ENCODE measurements at regions not wholly inside any gene's neighbourhood (a gene's known extent, or its start where the extent isn't known, plus 50 kb on each side); places are given as distances from the start of the nearest gene placed in this dataset.

- no peak for TF ChIP-seq EZH2phosphoT487 (IDR thresholded peaks at IDR 0.05; ENCODE audit: borderline replicate concordance)
- TF ChIP-seq, protein P1, sequence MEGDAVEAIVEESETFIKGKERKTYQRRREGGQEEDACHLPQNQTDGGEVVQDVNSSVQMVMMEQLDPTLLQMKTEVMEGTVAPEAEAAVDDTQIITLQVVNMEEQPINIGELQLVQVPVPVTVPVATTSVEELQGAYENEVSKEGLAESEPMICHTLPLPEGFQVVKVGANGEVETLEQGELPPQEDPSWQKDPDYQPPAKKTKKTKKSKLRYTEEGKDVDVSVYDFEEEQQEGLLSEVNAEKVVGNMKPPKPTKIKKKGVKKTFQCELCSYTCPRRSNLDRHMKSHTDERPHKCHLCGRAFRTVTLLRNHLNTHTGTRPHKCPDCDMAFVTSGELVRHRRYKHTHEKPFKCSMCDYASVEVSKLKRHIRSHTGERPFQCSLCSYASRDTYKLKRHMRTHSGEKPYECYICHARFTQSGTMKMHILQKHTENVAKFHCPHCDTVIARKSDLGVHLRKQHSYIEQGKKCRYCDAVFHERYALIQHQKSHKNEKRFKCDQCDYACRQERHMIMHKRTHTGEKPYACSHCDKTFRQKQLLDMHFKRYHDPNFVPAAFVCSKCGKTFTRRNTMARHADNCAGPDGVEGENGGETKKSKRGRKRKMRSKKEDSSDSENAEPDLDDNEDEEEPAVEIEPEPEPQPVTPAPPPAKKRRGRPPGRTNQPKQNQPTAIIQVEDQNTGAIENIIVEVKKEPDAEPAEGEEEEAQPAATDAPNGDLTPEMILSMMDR (conservative IDR thresholded peaks at IDR 0.05; ENCODE audit: low read length): no peak
Observed at GRCh38 chr6:121668259-121668658, 232.8 kb downstream of the GJA1 start.

GRCh38 chr6:121670511-121670910 lies 235.1 kb downstream of the GJA1 start:
- H3K9me2 ChIP-seq (replicated peaks; ENCODE audit: low read depth, low read length): no peaks in the 10 kb centered on the region
- H3K4me2 ChIP-seq (ENCODE audit: low read depth, low read length, poor library complexity, severe bottlenecking): no peak overlapping the region
- H4K20me1 ChIP-seq (ENCODE audit: insufficient read depth, low read length, poor library complexity, severe bottlenecking): no peaks in the 10 kb centered on the region
- no peak overlapping the region for H3K4me3 ChIP-seq (ENCODE audit: low read length, poor library complexity, severe bottlenecking)
- H3K27me3 ChIP-seq (ENCODE audit: insufficient read depth, low read length, poor library complexity, severe bottlenecking): no peaks in the 10 kb centered on the region
- no peak overlapping the region for H3K9ac ChIP-seq (ENCODE audit: low read depth, low read length, poor library complexity, severe bottlenecking)
- H3K9me3 ChIP-seq (ENCODE audit: insufficient read depth, low read depth, low read length): no peaks in the 10 kb centered on the region
- H3K36me3 ChIP-seq (ENCODE audit: insufficient read depth, low read length): no peaks in the 10 kb centered on the region
- no peaks in the 10 kb centered on the region for H3K79me2 ChIP-seq (ENCODE audit: insufficient read depth, low read length)
- H3K4me1 ChIP-seq (ENCODE audit: insufficient read depth, low read length, poor library complexity, severe bottlenecking): peaks cover 4% of the 10 kb centered on the region
- no peaks in the 10 kb centered on the region for H3F3A ChIP-seq (ENCODE audit: low read depth)
- TF ChIP-seq, protein P1 (conservative IDR thresholded peaks at IDR 0.05; ENCODE audit: low read length): no peak
- no peak for TF ChIP-seq EZH2phosphoT487 (IDR thresholded peaks at IDR 0.05; ENCODE audit: borderline replicate concordance)
- no peak overlapping the region for H2AFZ ChIP-seq (ENCODE audit: low read length)

More at GRCh38 chr6:121668259-121668658, 232.8 kb downstream of the GJA1 start:
- Histone ChIP-seq H4K20me1 (ENCODE audit: insufficient read depth, low read length, poor library complexity, severe bottlenecking) (no peaks in the 10 kb centered on the region), H3K4me3 (ENCODE audit: low read length, poor library complexity, severe bottlenecking) (no peak overlapping the region), H3K4me1 (ENCODE audit: insufficient read depth, low read length, poor library complexity, severe bottlenecking) (peaks cover 4% of the 10 kb centered on the region), H2AFZ (ENCODE audit: low read length) (no peak overlapping the region), H3K36me3 (ENCODE audit: insufficient read depth, low read length) (no peaks in the 10 kb centered on the region), H3K9me2 (replicated peaks; ENCODE audit: low read depth, low read length) (no peaks in the 10 kb centered on the region), H3K9ac (ENCODE audit: low read depth, low read length, poor library complexity, severe bottlenecking) (no peak overlapping the region), H3K9me3 (ENCODE audit: insufficient read depth, low read depth, low read length) (no peaks in the 10 kb centered on the region), H3K27me3 (ENCODE audit: insufficient read depth, low read length, poor library complexity, severe bottlenecking) (no peaks in the 10 kb centered on the region), H3F3A (ENCODE audit: low read depth) (no peaks in the 10 kb centered on the region), H3K79me2 (ENCODE audit: insufficient read depth, low read length) (no peaks in the 10 kb centered on the region), H3K4me2 (ENCODE audit: low read depth, low read length, poor library complexity, severe bottlenecking) (no peak overlapping the region)

- Histone ChIP-seq H3K36me3 (ENCODE audit: insufficient read depth, low read length) (no peaks in the 10 kb centered on the region), H3K27me3 (ENCODE audit: insufficient read depth, low read length, poor library complexity, severe bottlenecking) (peaks cover 12% of the 10 kb centered on the region), H4K20me1 (ENCODE audit: insufficient read depth, low read length, poor library complexity, severe bottlenecking) (no peaks in the 10 kb centered on the region), H3K9ac (ENCODE audit: low read depth, low read length, poor library complexity, severe bottlenecking) (no peak overlapping the region), H3K4me3 (ENCODE audit: low read length, poor library complexity, severe bottlenecking) (no peak overlapping the region), H3K4me2 (ENCODE audit: low read depth, low read length, poor library complexity, severe bottlenecking) (no peak overlapping the region), H3K9me3 (ENCODE audit: insufficient read depth, low read depth, low read length) (no peaks in the 10 kb centered on the region), H3K4me1 (ENCODE audit: insufficient read depth, low read length, poor library complexity, severe bottlenecking) (no peaks in the 10 kb centered on the region), H2AFZ (ENCODE audit: low read length) (no peak overlapping the region), H3K9me2 (replicated peaks; ENCODE audit: low read depth, low read length) (no peaks in the 10 kb centered on the region), H3K79me2 (ENCODE audit: insufficient read depth, low read length) (no peaks in the 10 kb centered on the region), H3F3A (ENCODE audit: low read depth) (no peaks in the 10 kb centered on the region)
- no peak for TF ChIP-seq EZH2phosphoT487 (IDR thresholded peaks at IDR 0.05; ENCODE audit: borderline replicate concordance)
- TF ChIP-seq, protein P1 (conservative IDR thresholded peaks at IDR 0.05; ENCODE audit: low read length): no peak
Observed at GRCh38 chr6:121677571-121677970, 242.1 kb downstream of the GJA1 start.

Measured in Loucy (cell line).